ENCODE measurements at regions not wholly inside any gene's neighbourhood (a gene's known extent, or its start where the extent isn't known, plus 50 kb on each side); places are given as distances from the start of the nearest gene placed in this dataset.
"Not testable (repeated sequence)": the region's sequence is repeated elsewhere in the genome, so short reads cannot be mapped to it uniquely, and the experiment has no call there.

DNA sequence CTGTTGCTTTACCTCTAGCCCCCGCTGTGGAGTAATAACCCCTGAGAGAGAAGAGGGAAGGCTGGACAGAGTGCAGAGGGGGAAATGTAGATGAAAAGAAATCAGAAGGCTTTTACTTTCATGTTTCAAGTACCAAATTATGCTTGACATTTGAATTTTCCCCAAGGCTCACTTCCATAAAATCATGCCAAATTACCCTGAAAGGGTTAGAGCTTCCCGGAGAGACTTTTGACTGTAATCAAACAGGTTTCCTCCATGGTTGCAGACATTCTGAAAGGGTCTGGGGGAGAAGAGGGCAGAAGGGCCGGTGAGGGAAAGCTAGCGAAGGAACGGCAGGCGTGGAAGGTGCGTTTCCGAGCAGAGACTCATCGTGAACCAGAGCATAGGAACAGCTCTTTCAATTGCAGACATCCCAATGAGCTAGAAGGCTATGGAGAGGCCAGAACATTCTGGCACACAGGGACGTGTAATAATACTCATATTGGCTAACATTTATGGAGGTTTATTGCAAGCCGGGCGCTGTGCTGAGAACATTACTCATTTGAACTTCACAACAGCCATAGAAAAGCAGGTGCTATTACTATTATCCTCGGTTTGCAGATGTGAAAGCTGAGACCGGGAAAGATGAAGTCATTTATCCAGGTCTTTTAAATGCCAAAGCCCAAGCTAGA is 620.8 kb upstream of the AUTS2 start:
- TF ChIP-seq, protein P1, sequence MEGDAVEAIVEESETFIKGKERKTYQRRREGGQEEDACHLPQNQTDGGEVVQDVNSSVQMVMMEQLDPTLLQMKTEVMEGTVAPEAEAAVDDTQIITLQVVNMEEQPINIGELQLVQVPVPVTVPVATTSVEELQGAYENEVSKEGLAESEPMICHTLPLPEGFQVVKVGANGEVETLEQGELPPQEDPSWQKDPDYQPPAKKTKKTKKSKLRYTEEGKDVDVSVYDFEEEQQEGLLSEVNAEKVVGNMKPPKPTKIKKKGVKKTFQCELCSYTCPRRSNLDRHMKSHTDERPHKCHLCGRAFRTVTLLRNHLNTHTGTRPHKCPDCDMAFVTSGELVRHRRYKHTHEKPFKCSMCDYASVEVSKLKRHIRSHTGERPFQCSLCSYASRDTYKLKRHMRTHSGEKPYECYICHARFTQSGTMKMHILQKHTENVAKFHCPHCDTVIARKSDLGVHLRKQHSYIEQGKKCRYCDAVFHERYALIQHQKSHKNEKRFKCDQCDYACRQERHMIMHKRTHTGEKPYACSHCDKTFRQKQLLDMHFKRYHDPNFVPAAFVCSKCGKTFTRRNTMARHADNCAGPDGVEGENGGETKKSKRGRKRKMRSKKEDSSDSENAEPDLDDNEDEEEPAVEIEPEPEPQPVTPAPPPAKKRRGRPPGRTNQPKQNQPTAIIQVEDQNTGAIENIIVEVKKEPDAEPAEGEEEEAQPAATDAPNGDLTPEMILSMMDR (IDR thresholded peaks at IDR 0.05) = no peak
- TF ChIP-seq POLR2AphosphoS5 (IDR thresholded peaks at IDR 0.05) (no peak), POLR2A (IDR thresholded peaks at IDR 0.05) (no peak)
- Histone ChIP-seq H3K27me3 (no peaks in the 10 kb centered on the region), H3K4me1 (no peaks in the 10 kb centered on the region), H3K36me3 (no peaks in the 10 kb centered on the region), H3K27ac (no peak overlapping the region), H3K9me3 (no peaks in the 10 kb centered on the region), H3K4me3 (no peak overlapping the region)
- ATAC-seq (ENCODE audit: low FRiP score in 2 of 2) (peak in 1 of 2 donors; percentile 69), DNase-seq (no peak)
- WGBS, 2 donors = 64 to 69% methylated on average over 14 of the region's 14 CpGs

DNA sequence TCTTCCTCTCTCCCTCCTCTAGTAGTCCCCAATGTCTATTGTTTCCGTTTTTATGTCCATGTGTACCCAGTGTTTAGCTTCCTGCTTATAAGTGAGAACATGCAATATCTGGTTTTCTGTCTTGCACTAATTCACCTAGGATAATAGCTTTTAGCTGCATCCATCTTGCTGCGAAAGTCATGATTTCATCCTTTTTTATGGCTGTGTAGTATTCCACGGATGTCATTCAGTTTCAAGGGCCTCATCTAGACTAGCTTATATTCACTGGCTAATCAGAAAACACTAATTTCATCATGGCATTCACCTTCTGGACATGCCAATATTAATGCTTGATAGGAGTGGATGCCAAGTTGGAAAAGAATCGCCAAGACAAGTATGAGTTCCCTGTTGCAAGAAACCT is 619.6 kb upstream of the AUTS2 start:
- Histone ChIP-seq H3K9me3 (no peaks in the 10 kb centered on the region), H3K36me3 (no peaks in the 10 kb centered on the region), H3K4me1 (no peaks in the 10 kb centered on the region), H3K27ac (no peak overlapping the region), H3K27me3 (no peaks in the 10 kb centered on the region), H3K4me3 (no peak overlapping the region)
- 93 to 94% methylated on average over 4 of the region's 4 CpGs for WGBS, 2 donors
- ATAC-seq (ENCODE audit: low FRiP score in 2 of 2) (no peak), DNase-seq (no peak)
- no peak for TF ChIP-seq POLR2A (IDR thresholded peaks at IDR 0.05)
- TF ChIP-seq POLR2AphosphoS5 (IDR thresholded peaks at IDR 0.05) = no peak
- no peak for TF ChIP-seq EP300 (IDR thresholded peaks at IDR 0.05)
- TF ChIP-seq, protein P1 (IDR thresholded peaks at IDR 0.05) = no peak

DNA sequence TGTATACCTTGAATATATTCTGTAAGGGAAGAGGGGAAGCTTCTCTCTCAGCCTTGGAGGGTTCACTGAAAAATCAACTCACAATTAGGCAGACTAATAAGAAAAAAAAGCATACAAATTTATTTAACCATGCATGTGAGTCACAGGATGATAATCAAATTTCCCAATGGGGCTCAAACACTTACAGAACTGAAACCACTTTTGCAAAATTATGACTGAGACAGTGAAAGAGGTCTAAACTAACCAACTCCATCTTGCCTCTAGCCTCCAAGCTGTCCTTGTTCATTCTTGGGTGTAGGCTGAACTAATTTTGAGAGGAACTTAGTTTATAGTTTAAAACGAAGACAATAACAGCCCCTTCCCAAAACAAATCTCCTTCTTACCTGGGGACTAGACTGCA is 618.3 kb upstream of the AUTS2 start:
- ATAC-seq (ENCODE audit: low FRiP score in 2 of 2) (peak in 1 of 2 donors; percentile 55), DNase-seq (no peak)
- 43 to 71% methylated on average over 1 of the region's 1 CpG for WGBS, 2 donors
- no peaks in the 10 kb centered on the region for H3K36me3 ChIP-seq
- no peak for TF ChIP-seq POLR2AphosphoS5 (IDR thresholded peaks at IDR 0.05)
- TF ChIP-seq, protein P1 (IDR thresholded peaks at IDR 0.05) = no peak
- no peak for TF ChIP-seq POLR2A (IDR thresholded peaks at IDR 0.05)
- TF ChIP-seq EP300 (IDR thresholded peaks at IDR 0.05) = no peak
- H3K27me3 ChIP-seq = no peaks in the 10 kb centered on the region
- no peaks in the 10 kb centered on the region for H3K4me1 ChIP-seq
- no peak overlapping the region for H3K27ac ChIP-seq
- H3K4me3 ChIP-seq = no peak overlapping the region
- no peaks in the 10 kb centered on the region for H3K9me3 ChIP-seq

GRCh38 chr7:68980432-68980831 is 617.8 kb upstream of the AUTS2 start:
- H3K9me3 ChIP-seq, H3K27me3 ChIP-seq, H3K4me1 ChIP-seq, H3K4me3 ChIP-seq, H3K27ac ChIP-seq, DNase-seq, H3K36me3 ChIP-seq: not testable (repeated sequence)
- WGBS, 2 donors = 40 to 60% methylated on average over 2 of the region's 2 CpGs
- peak in 1 of 2 donors; percentile 86 for ATAC-seq (ENCODE audit: low FRiP score in 2 of 2)

DNA sequence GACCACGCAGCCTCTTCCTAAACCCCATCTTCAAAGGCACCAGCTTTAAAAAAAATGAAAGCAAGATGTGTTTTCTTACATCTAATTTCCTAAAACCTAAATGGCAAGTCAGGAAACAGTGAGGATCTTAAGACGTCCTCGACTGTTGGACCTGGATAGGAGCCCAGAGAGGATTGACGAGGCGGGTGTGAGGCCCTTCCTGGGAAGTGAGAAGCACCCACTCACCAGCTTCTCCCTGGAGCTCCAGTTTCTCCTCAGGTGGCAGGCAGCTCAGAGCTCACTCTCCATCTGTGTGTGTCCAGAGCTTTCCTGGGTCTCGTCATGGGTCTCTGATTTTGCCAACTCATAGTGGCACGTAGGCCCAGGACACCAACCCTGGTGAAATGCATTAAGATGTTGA is 614.0 kb upstream of the AUTS2 start:
- TF ChIP-seq POLR2A (IDR thresholded peaks at IDR 0.05) (no peak), POLR2AphosphoS5 (IDR thresholded peaks at IDR 0.05) (no peak)
- TF ChIP-seq, protein P1 (IDR thresholded peaks at IDR 0.05) = no peak

More for the DNA sequence above, 614.0 kb upstream of the AUTS2 start:
- H3K9me3 ChIP-seq = peaks cover 0 to 14% (median 0%) of the 10 kb centered on the region in 4 donors
- H3K4me3 ChIP-seq = no peak overlapping the region
- no peak for DNase-seq
- no peaks in the 10 kb centered on the region for H3K36me3 ChIP-seq
- 39 to 54% methylated on average over 7 of the region's 7 CpGs for WGBS, 2 donors
- no peak overlapping the region for H3K27ac ChIP-seq
- no peak for ATAC-seq (ENCODE audit: low FRiP score in 2 of 2)
- no peaks in the 10 kb centered on the region for H3K4me1 ChIP-seq
- H3K27me3 ChIP-seq = no peaks in the 10 kb centered on the region
